Hepatocyte (in vitro differentiated cells): ENCODE measurements at regions not wholly inside any gene's neighbourhood (a gene's known extent, or its start where the extent isn't known, plus 50 kb on each side); places are given as distances from the start of the nearest gene placed in this dataset.

ENCODE experiments used
- DNase-seq: peaks from one replicate; pipeline ENCODE4 v3.0.0-alpha.2; 2016; ENCODE audit warnings: low spot score
- H2AFZ ChIP-seq: fragments of 200-600 bp; sonication (generic); 2 replicates; pipeline ENCODE4 v1.6.0; 2016; ENCODE audit warnings: antibody characterized with exemption, mild to moderate bottlenecking
- H3K27ac ChIP-seq: fragments of 200-600 bp; sonication (generic); 2 replicates; pipeline ENCODE4 v1.5.1; 2016; ENCODE audit warnings: mild to moderate bottlenecking
- H3K27me3 ChIP-seq: fragments of 200-600 bp; sonication (generic); 2 replicates; pipeline ENCODE4 v1.6.1; 2016
- H3K36me3 ChIP-seq: fragments of 200-600 bp; sonication (generic); replicated peaks from 2 replicates; pipeline ENCODE4 v1.5.1; 2016; ENCODE audit warnings: low read depth; ENCODE audit not compliant: insufficient read depth
- H3K4me1 ChIP-seq: fragments of 200-600 bp; sonication (generic); 2 replicates; pipeline ENCODE4 v1.5.1; 2016; ENCODE audit warnings: mild to moderate bottlenecking, moderate library complexity; ENCODE audit not compliant: insufficient read depth
- H3K4me2 ChIP-seq: fragments of 200-600 bp; sonication (generic); 2 replicates; pipeline ENCODE4 v1.6.0; 2016
- H3K4me3 ChIP-seq: fragments of 200-600 bp; sonication (generic); 2 replicates; pipeline ENCODE4 v1.5.1; 2016; ENCODE audit warnings: mild to moderate bottlenecking
- H3K79me2 ChIP-seq: fragments of 200-600 bp; sonication (generic); 2 replicates; pipeline ENCODE4 v1.6.0; 2017; ENCODE audit warnings: mild to moderate bottlenecking
- H3K9me2 ChIP-seq: fragments of 200-600 bp; sonication (generic); replicated peaks from 2 replicates; pipeline ENCODE4 v1.6.0; 2017; ENCODE audit warnings: mild to moderate bottlenecking; ENCODE audit not compliant: insufficient read depth
- H3K9me3 ChIP-seq: fragments of 200-600 bp; sonication (generic); 2 replicates; pipeline ENCODE4 v1.5.1; 2016; ENCODE audit warnings: low read depth, mild to moderate bottlenecking
- H4K20me1 ChIP-seq: fragments of 200-600 bp; sonication (generic); 2 replicates; pipeline ENCODE4 v1.6.0; 2016; ENCODE audit warnings: mild to moderate bottlenecking; ENCODE audit not compliant: insufficient read depth, poor library complexity, severe bottlenecking
- EZH2 ChIP-seq: fragments of 200-600 bp; sonication (generic); IDR thresholded peaks from 2 replicates; pipeline ENCODE4 v1.6.1; 2016; ENCODE audit warnings: antibody characterized with exemption, mild to moderate bottlenecking, borderline replicate concordance
- EZH2phosphoT487 ChIP-seq: fragments of 200-600 bp; sonication (generic); IDR thresholded peaks from one replicate; pipeline ENCODE4 v1.6.1; 2018; ENCODE audit warnings: antibody characterized with exemption, mild to moderate bottlenecking, low read depth, moderate library complexity; ENCODE audit not compliant: unreplicated experiment, severe bottlenecking
- WGBS: methylation state at CpG from one replicate; pipeline ENCODE4 v1.1.6; 2016; ENCODE audit warnings: low lambda C conversion rate; ENCODE audit errors: missing lambda C conversion rate; 5-methylcytosine and 5-hydroxymethylcytosine counted together
- TF ChIP-seq, protein P1 (sequence below): fragments of 200-600 bp; sonication (generic); IDR thresholded peaks from 2 replicates; pipeline ENCODE4 v1.5.1; 2016; ENCODE audit warnings: antibody characterized with exemption, mild to moderate bottlenecking; ENCODE audit not compliant: poor library complexity

GRCh38 chr7:133139801-133140200 is 57.9 kb upstream of the CHCHD3 start:
- H3K9me3 ChIP-seq = no peaks in the 10 kb centered on the region
- no peak for DNase-seq
- no peaks in the 10 kb centered on the region for H4K20me1 ChIP-seq
- no peak overlapping the region for H3K4me2 ChIP-seq
- H3K36me3 ChIP-seq = no peaks in the 10 kb centered on the region
- TF ChIP-seq EZH2phosphoT487 (no peak), EZH2 (no peak)
- TF ChIP-seq, protein P1, sequence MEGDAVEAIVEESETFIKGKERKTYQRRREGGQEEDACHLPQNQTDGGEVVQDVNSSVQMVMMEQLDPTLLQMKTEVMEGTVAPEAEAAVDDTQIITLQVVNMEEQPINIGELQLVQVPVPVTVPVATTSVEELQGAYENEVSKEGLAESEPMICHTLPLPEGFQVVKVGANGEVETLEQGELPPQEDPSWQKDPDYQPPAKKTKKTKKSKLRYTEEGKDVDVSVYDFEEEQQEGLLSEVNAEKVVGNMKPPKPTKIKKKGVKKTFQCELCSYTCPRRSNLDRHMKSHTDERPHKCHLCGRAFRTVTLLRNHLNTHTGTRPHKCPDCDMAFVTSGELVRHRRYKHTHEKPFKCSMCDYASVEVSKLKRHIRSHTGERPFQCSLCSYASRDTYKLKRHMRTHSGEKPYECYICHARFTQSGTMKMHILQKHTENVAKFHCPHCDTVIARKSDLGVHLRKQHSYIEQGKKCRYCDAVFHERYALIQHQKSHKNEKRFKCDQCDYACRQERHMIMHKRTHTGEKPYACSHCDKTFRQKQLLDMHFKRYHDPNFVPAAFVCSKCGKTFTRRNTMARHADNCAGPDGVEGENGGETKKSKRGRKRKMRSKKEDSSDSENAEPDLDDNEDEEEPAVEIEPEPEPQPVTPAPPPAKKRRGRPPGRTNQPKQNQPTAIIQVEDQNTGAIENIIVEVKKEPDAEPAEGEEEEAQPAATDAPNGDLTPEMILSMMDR = no peak
- H3K9me2 ChIP-seq = no peaks in the 10 kb centered on the region
- 69% methylated on average over 4 of the region's 4 CpGs for WGBS
- no peaks in the 10 kb centered on the region for H3K79me2 ChIP-seq
- no peak overlapping the region for H3K4me3 ChIP-seq
- no peak overlapping the region for H3K27ac ChIP-seq
- no peak overlapping the region for H2AFZ ChIP-seq
- H3K4me1 ChIP-seq = no peaks in the 10 kb centered on the region
- H3K27me3 ChIP-seq = no peaks in the 10 kb centered on the region

DNA sequence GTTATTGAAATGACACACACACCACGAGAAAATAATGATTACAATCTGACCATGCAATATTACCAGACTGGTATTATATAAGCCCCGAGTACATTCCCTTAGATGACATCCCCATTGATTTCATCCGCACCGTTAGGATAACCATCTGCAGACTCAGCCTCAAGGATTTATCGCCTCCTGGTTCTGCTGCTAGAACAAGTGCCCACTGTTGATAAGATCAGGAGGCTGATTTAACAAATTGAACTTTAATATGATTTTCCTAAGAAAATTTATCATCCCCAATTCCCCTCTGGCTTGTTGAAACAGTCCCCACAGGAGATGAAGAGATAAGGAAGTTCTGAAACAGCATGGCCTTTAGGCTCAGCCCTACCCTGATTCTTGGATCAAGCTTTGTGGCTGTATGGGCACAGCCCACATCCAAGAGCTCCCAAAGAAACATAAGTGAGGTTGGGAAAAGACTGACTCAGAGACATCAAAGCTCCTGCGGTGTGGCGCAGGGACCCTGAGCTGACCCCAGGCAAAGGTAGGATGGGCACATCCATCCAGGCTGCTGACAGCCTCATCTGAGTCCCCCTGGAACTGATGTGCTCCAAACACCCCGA is 59.2 kb upstream of the CHCHD3 start:
- H3K79me2 ChIP-seq = no peaks in the 10 kb centered on the region
- no peaks in the 10 kb centered on the region for H3K27me3 ChIP-seq
- TF ChIP-seq, protein P1 = no peak
- TF ChIP-seq EZH2 = no peak
- TF ChIP-seq EZH2phosphoT487 = no peak
- DNase-seq = no peak
- H2AFZ ChIP-seq = no peak overlapping the region
- no peaks in the 10 kb centered on the region for H3K36me3 ChIP-seq
- H4K20me1 ChIP-seq = no peaks in the 10 kb centered on the region
- H3K4me1 ChIP-seq = no peaks in the 10 kb centered on the region
- no peak overlapping the region for H3K4me3 ChIP-seq
- 84% methylated on average over 8 of the region's 8 CpGs for WGBS
- no peak overlapping the region for H3K4me2 ChIP-seq
- H3K9me2 ChIP-seq = no peaks in the 10 kb centered on the region
- H3K9me3 ChIP-seq = no peaks in the 10 kb centered on the region
- no peak overlapping the region for H3K27ac ChIP-seq

- Histone ChIP-seq H2AFZ (no peak overlapping the region), H3K9me3 (no peaks in the 10 kb centered on the region), H3K27ac (no peak overlapping the region), H3K79me2 (no peaks in the 10 kb centered on the region), H3K4me3 (no peak overlapping the region), H3K9me2 (no peaks in the 10 kb centered on the region), H3K27me3 (no peaks in the 10 kb centered on the region), H3K4me2 (no peak overlapping the region), H4K20me1 (no peaks in the 10 kb centered on the region), H3K36me3 (no peaks in the 10 kb centered on the region), H3K4me1 (no peaks in the 10 kb centered on the region)
- TF ChIP-seq EZH2 (no peak), EZH2phosphoT487 (no peak)
- TF ChIP-seq, protein P1 = no peak
- DNase-seq = no peak
- WGBS = 35% methylated on average over 3 of the region's 3 CpGs
Measured at GRCh38 chr7:133150760-133151159, 68.9 kb upstream of the CHCHD3 start.
